ENCODE measurements at regions not wholly inside any gene's neighbourhood (a gene's known extent, or its start where the extent isn't known, plus 50 kb on each side); places are given as distances from the start of the nearest gene placed in this dataset.

DNA sequence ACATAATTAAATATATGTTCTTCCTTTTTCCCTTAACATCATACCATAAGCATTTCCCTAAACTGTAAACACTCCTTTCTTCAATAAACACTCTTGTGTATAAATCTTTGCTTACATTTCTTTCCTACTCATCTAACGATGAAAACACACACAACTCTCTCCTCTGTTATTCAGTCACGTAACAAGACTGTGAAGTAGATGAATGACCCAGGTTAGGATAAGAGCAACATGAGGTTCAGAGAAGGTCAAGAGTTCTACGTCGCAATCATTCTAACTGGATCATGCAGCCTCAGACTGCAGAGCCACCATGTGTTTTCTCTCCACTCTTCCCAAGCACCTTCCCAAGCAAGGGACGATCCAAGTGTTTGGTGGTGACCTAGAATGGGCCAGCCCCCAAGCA lies 70.5 kb upstream of the SPTLC1 start:
- DNase-seq (ENCODE audit: low read depth) = peak; percentile 29

DNA sequence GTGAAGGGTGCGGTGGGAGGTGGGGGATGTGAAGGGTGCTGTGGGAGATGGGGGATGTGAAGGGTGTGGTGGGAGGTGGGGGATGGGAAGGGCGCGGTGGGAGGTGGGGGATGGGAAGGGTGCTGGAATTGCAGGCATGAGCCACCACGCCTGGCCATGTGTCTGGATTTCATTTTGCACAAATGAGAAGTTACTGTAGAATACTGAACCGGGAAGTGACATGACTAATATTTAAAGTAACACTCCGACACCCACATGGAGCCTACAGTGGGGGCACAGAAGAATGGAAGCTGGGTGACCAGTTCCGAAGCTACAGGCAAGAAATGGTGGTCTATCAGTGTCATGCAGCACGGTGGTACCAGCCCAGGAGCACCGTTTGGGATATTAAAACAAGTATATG lies 69.9 kb upstream of the SPTLC1 start:
- no peak for DNase-seq (ENCODE audit: low read depth)

DNA sequence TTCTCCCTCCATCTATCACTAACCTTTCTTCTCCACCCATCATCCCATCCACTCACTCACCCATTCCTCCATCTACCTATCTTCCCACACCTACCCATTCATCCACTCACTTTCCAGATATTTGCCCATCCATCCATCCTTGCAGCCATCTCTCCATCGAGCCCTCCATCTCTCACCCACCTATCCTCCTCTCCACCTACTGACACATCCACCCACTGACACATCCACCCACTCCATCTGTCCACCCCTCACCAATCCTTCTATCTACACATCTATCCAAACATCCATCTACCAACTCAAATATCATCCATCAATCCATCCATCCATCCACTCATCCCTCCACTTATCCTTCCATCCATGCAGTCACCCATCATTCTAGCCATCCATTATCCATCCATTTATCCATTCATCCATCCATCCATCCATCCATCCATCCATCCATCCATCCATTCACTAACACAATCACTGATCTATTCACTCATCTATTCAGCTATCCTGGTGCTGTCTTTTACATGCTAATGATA lies 68.9 kb upstream of the SPTLC1 start:
- no peak for DNase-seq (ENCODE audit: low read depth)

DNA sequence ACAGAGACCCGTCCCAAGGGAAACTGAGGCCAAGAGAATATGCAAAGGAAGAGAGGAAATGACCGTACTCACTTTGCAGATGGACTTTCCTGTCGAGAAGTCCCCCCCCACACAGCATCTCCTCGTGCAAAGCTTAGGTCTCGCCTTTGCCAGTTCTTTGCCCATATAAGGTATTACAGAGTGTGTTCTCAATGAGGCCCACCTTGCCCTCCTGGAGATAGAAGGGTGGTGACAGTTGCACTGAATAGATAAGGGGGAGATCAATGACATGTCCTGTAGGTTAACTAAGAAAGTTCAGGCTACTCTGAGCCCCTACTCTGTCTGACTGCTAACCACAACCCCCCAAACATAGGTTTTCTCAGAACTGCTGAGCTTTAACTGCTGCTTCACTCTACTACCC lies 68.2 kb upstream of the SPTLC1 start:
- DNase-seq (ENCODE audit: low read depth) = no peak

DNA sequence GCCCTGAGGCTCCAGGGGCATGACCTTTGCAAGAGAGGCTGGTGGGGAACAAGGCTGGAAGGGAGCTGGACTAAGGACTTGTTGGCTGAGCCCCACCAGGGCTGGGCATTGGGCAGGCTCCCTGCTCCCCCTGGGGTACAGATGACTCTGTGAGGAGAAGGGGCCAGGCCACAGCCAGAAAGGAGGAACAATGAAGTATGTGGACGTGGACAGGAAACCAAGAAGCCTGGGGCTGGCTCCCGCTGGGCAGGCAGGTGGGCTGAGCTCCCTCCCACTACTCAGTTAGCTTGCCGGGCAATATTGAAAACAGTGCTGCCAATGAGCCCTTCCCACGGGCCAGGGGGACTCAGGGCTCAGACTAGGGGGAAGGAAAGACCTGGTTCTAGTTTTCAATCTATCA lies 66.1 kb upstream of the SPTLC1 start:
- no peak for DNase-seq (ENCODE audit: low read depth)

DNA sequence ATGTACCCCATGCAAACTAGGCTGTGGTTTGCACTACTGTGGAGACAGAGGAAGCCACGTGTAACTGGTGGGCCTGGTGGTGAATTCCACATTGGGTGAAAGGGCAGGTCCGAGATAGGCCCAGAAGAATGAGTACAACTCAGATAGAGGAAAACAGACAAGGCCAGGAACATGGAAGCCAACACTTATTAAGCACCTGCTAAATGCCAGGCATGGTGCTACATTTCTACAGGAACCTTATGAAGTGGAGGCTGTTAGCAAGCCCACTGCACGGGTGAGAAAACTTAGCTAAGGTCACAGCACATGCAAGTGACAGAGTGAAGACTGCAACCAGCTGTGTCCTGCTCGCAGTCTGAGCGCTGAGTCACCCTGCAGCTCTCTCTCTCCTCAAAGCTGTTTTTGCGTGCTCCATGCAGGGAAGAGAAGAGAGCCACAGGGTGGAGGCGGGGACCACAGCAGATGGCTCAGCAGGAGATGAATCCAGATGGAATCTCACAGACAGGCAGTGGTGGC lies 65.5 kb upstream of the SPTLC1 start:
- peak; percentile 61 for DNase-seq (ENCODE audit: low read depth)

DNA sequence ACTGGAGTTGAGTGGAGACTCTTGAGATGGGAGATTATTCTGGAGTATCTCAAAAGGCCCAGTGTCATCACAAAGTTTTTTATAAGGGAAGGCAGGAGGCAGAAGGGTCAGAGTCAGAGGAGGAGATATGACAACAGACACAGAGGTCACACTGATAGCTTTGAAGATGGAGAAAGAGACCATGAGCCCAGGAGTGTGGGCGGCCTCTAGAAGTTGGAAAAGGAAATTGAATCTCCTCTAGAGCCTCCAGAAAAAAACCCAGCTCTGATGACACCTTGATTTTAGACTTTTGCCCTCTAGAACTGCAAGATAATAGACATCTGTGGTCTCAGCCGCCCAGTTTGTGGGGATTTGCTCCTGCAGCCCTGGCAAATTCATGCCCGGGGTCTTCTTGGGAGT lies 64.8 kb upstream of the SPTLC1 start:
- no peak for DNase-seq (ENCODE audit: low read depth)

DNA sequence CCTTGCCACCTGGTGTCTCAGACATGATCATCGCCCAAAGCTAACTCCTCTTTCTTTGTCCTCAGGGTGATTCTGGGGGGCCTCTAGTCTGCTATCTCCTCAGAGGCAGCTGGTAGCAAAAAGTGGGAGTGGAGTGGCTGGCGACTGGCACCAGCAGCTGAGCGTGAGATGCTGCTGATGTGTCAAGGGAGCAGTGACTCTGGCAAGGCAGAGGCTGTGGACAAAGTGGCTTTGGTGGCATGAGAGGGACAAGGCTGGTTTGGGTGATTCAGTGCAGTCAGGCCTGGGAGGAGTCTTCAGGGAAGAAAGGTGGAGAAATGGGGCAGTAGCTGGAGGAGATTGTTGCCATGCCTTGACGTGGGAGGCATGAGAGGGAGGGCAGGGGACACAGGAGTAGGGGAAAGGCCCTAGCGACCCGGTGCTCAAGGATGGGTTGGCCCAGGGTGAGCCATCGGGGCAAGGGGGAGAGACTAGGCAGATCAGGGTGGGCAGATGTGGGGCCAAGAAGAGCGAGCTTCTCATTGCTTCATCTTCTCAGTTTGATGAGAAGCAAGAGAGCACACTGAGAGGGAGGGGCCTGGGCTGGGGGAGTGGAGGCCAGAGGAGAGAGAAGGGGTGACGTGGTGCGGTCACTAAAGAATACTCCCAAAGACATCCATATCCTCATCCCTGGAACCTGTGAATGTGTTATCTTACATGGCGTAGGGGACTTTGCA lies 64.2 kb upstream of the SPTLC1 start:
- DNase-seq (ENCODE audit: low read depth) = no peak

DNA sequence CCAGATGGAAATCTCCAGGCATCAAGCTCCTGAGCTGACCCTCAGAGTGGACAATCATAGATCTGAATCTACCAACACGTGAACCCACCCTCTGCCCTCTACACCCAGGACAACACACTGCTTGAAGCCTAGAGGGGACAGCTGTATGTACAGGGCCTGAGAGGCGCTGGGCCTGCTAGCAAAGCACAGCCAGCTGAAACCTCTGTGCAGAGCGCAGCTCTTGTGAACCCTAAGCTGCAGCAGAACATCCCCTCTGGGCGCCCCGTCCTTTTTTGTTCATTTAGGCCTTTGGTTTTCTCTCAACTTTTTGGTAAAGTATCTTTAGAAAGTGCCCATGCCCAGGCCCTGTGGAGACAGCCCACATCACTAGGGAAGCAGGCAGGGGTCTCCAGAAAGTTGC lies 62.4 kb upstream of the SPTLC1 start:
- no peak for DNase-seq (ENCODE audit: low read depth)

DNA sequence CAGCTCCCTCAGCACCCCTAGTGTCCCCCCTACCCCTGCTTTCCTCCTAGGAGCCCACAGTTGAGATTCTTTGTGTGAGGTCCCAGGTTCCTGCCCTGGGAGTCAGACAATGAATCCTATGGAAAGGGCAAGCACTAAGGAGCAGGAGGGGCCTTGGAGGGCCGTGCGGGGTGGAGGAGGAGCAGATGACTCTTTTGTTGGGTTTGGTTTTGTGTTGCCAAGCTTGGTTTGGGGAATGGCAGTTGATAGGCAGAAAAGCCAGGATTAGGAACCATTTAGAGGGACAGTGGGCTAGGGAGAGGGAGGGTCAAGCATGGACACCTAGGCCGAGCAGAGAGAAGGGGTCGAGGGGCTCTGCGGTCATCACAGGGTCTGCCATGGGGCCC lies 61.6 kb upstream of the SPTLC1 start:
- DNase-seq (ENCODE audit: low read depth) = no peak

DNA sequence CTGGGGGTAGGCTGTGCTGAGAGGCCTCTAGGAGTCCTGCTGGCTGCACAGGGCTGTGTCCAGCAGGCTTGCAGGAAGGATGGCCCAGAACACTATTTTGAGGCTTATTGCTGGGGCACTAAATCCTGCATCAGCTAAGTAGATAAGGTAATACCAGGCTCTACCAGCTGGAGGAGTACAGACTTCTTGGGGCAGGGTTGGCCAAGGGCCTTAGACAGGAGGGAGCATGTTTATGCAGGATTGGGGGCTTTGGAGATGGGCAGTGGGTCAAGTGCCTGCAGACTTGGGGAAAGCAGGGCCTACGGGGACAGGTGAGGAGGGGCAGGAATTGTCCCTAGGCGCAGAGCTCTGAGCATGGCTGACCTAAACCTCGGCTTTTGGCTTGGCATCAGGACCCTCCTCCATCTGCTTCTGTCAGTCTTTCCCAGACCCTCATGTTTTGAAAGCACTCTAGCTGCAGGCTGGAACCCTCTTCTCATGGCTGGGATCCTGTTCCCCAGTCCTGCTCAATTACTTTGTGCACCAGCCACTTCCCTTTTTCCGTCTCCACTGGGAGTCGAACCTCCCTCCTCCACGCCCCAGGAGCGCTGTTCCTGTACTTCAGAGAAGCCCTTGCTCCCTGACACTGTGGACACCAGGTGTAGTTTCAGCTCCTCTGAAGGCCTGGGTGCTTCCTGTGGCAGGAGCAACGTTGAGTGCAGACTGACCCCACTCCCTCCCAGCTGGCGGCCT lies 61.0 kb upstream of the SPTLC1 start:
- DNase-seq (ENCODE audit: low read depth) = no peak

DNA sequence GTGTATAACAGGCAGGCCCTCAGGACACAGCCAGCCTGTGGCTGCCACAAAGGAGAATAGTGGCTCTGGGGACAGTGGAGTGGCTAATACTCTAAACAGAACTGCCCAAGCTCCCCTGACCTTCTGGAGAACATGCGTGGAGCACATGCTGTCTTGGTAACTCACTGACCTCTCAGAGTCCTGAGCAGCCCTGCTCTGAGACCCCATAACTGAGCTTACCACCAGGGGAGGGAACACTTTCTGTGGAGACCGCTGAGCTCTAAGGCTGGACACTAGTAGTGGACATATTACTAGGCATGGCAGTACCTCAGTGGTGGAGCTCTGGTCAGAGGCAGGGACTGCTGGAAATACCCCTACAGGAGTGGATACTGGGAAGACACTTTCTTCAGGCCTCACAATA lies 60.2 kb upstream of the SPTLC1 start:
- no peak for DNase-seq (ENCODE audit: low read depth)

DNA sequence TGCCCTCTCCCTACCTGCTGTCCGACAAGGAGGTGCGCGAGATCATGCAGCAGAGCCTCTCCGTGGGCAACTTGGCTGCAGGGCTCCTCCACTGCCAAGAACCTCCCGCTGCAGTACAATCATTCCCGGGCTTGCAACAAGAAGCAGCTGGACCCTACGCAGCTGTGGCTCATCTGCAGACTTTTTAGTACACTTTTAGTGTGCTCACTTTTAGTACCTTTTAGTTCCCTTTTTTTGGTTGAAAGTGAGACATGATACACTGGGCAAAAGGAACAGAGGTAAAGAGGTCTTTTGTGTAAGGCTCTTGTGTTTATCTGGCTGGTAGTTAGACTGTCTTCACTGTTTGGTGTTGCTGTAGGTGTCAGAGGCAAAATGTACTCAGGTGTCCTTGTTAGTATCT lies 58.1 kb upstream of the SPTLC1 start:
- DNase-seq (ENCODE audit: low read depth) = no peak

DNA sequence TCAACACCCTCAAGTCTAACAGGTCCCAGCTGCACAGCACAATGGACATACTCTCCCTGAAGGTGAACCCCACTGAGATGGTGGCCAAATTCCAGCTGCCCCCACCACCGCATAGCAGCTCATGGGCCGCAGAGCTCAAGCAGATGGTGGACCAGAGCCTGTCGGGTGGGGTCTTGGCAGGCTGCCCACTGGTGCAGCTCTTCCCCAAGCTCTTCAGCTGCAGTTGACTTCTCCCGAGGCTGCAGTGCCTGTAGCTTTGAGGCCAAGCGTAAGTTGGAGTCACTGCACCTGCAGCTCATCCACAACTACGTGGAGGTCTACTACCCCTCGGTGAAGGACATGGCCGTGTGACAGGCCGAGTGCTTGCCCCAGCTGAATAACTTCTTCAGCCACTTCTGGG lies 56.6 kb upstream of the SPTLC1 start:
- DNase-seq (ENCODE audit: low read depth) = no peak

DNA sequence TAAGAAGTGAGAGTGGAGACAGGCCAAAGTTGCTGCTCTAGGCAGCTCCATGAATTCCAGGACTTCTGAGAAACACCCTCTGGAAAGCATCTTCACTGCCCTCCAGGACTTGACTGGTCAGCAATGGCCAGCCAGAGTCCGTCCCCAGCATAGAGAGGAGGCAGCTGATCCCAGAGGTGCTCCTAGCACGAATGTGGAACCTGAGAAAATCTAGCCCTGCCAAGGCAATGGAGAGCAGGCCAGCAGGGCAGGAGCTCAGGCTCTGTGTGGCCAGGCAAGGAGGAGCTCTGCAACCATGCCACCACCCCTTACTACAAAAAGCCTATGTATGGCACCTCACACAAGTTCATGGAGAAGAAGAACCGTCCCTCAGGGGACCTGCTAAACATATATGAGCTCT lies 56.1 kb upstream of the SPTLC1 start:
- DNase-seq (ENCODE audit: low read depth) = no peak

DNA sequence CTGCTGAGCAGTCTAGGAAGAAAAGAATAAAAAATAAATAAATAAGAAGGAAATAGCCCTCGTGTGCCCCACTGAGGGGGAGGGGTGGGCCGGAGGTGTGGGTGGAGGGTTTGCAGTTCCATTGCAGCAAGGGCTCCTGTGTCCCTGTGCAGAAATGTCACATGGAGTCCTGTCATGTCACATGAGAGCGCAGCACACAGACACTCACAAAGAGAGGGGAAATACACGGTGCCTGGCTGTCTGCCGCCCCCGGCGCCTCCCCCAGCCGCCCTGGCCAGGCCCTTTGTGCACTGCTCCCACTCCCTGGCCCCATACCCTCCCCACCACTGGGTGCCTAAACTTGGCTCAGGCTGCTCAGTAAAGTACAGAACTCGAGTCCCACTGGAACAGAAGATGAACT lies 55.6 kb upstream of the SPTLC1 start:
- DNase-seq (ENCODE audit: low read depth) = no peak

DNA sequence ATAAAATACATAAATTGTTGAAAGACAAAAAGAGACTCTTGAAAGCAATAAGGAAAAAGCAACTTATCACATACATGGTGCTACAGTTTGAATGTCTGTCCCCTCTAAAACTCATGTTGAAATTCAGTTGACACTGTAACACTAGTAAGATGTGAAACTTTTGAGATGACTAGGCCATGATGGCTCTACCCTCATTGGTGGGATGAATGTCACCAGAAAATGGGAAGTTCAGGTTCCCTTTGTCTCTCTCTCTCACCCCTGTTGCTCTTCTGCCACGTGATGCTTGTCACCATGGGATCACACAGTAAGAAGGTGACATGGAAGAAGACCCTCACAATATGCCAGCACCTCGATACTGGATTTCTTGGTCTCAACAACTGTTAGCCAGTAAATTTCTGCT lies 50.3 kb upstream of the SPTLC1 start:
- DNase-seq (ENCODE audit: low read depth) = no peak

All from amniotic epithelial cell (primary cell).